GM06990 (cell line): ENCODE measurements at regions not wholly inside any gene's neighbourhood (a gene's known extent, or its start where the extent isn't known, plus 50 kb on each side); places are given as distances from the start of the nearest gene placed in this dataset.

Experiments used
- DNase-seq: peaks from one replicate; pipeline ENCODE4 v3.0.0-alpha.2; 2011; ENCODE audit not compliant: insufficient read length; ENCODE audit errors: extremely low read depth
- H3K27me3 ChIP-seq: replicated peaks from 2 replicates; pipeline ENCODE4 v1.6.0; 2011; ENCODE audit warnings: low read length; ENCODE audit not compliant: control insufficient read depth, insufficient read depth
- H3K36me3 ChIP-seq: 2 replicates; pipeline ENCODE4 v1.5.1; 2011; ENCODE audit warnings: low read length; ENCODE audit not compliant: control insufficient read depth, insufficient read depth
- H3K4me3 ChIP-seq: replicated peaks from 2 replicates; pipeline ENCODE4 v1.5.1; 2011; ENCODE audit warnings: low read depth, mild to moderate bottlenecking, control low read depth, low read length
- TF ChIP-seq, protein P1 (sequence below): IDR thresholded peaks from 2 replicates; pipeline ENCODE4 v1.5.1; 2011; ENCODE audit warnings: low read length, control low read depth, mild to moderate bottlenecking, inconsistent platforms; ENCODE audit not compliant: insufficient read depth, poor library complexity, severe bottlenecking

DNA sequence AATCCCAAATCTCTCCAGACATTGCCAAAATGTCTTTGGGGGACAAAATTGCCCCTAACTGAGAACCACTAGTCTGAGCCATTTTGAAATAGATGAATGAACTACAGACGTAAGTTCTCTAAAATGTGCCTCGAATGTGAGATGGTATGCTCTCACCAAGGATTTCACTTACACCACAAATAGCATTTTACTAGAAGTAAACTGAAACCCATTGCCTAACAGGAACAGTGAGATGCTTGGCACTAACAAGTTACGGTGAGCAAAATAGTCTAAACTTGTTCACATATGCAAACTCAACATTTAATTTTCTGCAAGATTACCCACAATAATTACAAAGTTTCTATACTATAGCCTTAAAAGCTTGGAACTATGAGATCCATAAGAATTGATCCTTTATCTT, 343.6 kb upstream of the ESRRG start:
- Histone ChIP-seq H3K4me3 (no peak overlapping the region), H3K36me3 (no peaks in the 10 kb centered on the region), H3K27me3 (no peaks in the 10 kb centered on the region)
- TF ChIP-seq, protein P1, sequence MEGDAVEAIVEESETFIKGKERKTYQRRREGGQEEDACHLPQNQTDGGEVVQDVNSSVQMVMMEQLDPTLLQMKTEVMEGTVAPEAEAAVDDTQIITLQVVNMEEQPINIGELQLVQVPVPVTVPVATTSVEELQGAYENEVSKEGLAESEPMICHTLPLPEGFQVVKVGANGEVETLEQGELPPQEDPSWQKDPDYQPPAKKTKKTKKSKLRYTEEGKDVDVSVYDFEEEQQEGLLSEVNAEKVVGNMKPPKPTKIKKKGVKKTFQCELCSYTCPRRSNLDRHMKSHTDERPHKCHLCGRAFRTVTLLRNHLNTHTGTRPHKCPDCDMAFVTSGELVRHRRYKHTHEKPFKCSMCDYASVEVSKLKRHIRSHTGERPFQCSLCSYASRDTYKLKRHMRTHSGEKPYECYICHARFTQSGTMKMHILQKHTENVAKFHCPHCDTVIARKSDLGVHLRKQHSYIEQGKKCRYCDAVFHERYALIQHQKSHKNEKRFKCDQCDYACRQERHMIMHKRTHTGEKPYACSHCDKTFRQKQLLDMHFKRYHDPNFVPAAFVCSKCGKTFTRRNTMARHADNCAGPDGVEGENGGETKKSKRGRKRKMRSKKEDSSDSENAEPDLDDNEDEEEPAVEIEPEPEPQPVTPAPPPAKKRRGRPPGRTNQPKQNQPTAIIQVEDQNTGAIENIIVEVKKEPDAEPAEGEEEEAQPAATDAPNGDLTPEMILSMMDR = no peak
- DNase-seq = no peak

DNA sequence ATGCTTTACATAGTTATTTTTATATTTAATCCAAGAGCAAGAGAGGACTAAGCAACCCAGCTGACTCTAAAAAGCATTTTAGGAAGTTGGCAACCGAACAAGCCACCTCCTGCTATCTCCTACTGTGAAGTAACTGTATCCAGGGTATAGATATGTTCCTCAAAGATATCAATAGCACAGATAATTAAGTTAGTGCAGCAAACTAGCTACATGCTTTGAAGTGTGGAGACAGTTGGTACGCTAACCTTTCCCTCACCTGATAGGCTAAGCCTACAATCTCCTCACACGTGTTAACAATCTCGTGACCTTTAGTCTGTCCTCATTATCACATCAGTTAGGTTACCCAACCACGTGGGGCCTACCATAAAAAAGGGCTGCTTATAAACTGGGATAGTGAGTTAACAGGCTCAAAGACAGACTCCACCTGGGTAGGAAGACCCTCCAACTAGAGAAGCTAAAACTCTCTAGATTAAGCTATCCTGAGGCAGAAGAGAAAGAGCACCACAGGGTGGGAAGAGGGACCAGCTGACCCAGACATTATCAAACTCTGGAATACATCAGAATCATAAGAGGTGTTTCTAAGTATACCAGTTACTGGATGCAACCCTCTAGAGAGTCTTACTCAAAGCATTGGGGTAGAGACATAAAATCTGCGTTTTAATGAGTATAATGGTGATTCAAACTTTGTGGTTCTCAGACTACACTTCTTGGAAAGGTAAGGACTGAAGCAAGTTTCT, 340.1 kb upstream of the ESRRG start:
- TF ChIP-seq, protein P1 = no peak
- DNase-seq = no peak
- no peak overlapping the region for H3K4me3 ChIP-seq

DNA sequence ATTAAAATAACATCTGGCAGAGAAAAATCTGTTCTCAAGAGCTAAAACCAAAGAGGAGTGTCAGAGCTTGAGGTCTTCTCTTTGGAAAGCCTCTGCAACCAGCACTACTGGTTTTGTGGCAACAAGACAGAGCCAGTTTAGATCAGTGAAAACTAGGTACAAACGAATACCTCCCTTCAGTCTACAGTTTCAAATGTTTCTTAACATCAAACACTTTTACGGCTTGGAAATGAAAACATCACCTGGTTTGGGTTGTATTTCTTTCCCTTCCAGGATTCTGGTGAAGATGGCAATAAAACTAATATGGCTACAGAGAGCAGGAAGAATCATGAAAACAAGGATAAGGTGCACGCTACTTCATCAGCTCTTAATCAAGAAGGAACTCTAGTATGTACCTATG, 339.4 kb upstream of the ESRRG start:
- Histone ChIP-seq H3K27me3 (no peaks in the 10 kb centered on the region), H3K4me3 (no peak overlapping the region), H3K36me3 (no peaks in the 10 kb centered on the region)
- TF ChIP-seq, protein P1 = no peak
- DNase-seq = no peak

More for the DNA sequence above, 340.1 kb upstream of the ESRRG start:
- Histone ChIP-seq H3K36me3 (no peaks in the 10 kb centered on the region), H3K27me3 (no peaks in the 10 kb centered on the region)

GRCh38 chr1:217059401-217059800, 336.2 kb upstream of the ESRRG start:
- TF ChIP-seq, protein P1 = no peak
- no peak for DNase-seq
- Histone ChIP-seq H3K27me3 (no peaks in the 10 kb centered on the region), H3K4me3 (no peak overlapping the region), H3K36me3 (no peaks in the 10 kb centered on the region)

DNA sequence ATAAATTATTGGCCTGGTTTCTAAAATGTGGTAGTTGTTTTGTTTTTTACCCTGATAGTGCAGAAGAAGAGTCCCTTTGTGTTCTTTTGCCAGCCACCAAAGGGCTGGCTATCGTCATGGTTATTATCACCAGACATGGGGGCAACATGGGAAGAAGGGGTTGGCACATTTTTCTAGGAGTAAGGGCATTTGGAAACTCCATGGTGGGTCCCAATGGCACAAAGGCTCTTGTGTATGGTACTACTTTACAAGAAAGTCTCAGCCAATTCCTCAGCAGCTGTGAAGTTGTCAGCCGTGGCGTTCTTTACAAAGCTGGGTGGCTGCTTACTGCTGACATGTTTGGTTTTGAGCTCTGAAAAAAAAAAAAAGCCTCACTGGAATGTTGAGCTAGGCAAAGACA, 330.4 kb upstream of the ESRRG start:
- Histone ChIP-seq H3K36me3 (no peaks in the 10 kb centered on the region), H3K27me3 (no peaks in the 10 kb centered on the region), H3K4me3 (no peak overlapping the region)
- no peak for DNase-seq
- TF ChIP-seq, protein P1 = no peak

DNA sequence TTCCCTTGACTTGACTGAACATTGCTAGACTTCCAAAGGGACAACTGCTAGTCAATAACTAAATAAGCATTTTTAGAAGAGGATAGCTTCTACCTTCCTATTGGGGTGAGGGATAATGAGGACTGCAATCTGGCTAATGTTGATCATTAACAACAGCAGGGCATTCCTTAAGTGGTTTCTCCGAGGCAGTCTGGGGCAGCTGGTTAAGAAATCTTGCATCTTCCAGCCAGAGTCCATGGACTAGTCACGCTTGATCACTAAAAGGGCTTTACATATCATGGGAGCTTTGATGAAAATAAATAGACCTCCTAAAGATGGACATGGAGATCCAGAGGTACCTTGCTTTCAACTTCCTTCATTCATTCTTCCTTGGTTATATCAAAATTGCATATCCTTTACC, 329.4 kb upstream of the ESRRG start:
- no peak for DNase-seq
- TF ChIP-seq, protein P1 = no peak

More for the DNA sequence above, 329.4 kb upstream of the ESRRG start:
- Histone ChIP-seq H3K4me3 (no peak overlapping the region), H3K36me3 (no peaks in the 10 kb centered on the region), H3K27me3 (no peaks in the 10 kb centered on the region)
